Breast epithelium (tissue), 3 donors: ENCODE measurements at regions not wholly inside any gene's neighbourhood (a gene's known extent, or its start where the extent isn't known, plus 50 kb on each side); places are given as distances from the start of the nearest gene placed in this dataset.

Experiments
- CTCF ChIP-seq, 3 donors: fragments of 450-650 bp; IDR thresholded peaks; one replicate each; pipeline ENCODE4 v1.5.1; 2016 to 2017; ENCODE audit warnings: antibody characterized with exemption in 3 of 3, mild to moderate bottlenecking in 3 of 3, moderate library complexity in 3 of 3
- POLR2A ChIP-seq: fragments of 450-650 bp; IDR thresholded peaks from one replicate; pipeline ENCODE4 v1.6.1; 2016; ENCODE audit warnings: antibody characterized with exemption, mild to moderate bottlenecking, moderate library complexity
- POLR2AphosphoS5 ChIP-seq, 3 donors: sonication (generic); formaldehyde crosslinking; IDR thresholded peaks; one replicate each; pipeline ENCODE4 v1.6.1; 2017; ENCODE audit warnings: antibody characterized with exemption in 3 of 3

- TF ChIP-seq CTCF (IDR thresholded peaks at IDR 0.05) (no peak), POLR2AphosphoS5 (IDR thresholded peaks at IDR 0.05) (no peak), POLR2A (no peak)
These were observed 152.7 kb downstream of the SOX9 start for GRCh38 chr17:72273289-72274056.
